ENCODE measurements at regions not wholly inside any gene's neighbourhood (a gene's known extent, or its start where the extent isn't known, plus 50 kb on each side); places are given as distances from the start of the nearest gene placed in this dataset.
"Not testable (repeated sequence)": the region's sequence is repeated elsewhere in the genome, so short reads cannot be mapped to it uniquely, and the experiment has no call there.

- Histone ChIP-seq H3K27me3 (peaks cover 0 to 4% (median 0%) of the 10 kb centered on the region in 4 donors), H3K36me3 (no peaks in the 10 kb centered on the region), H3K4me3 (no peak overlapping the region), H3K27ac (no peak overlapping the region), H3K9me3 (no peaks in the 10 kb centered on the region), H3K4me1 (peaks cover 0 to 12% (median 0%) of the 10 kb centered on the region in 3 donors)
- WGBS, 2 donors, result 59 to 71% methylated on average over 12 of the region's 12 CpGs
- TF ChIP-seq POLR2A (IDR thresholded peaks at IDR 0.05) (no peak), CTCF (IDR thresholded peaks at IDR 0.05) (no peak)
- DNase-seq, result no peak
- intact Hi-C loops (cut with DNase I), result no loop called here
Observed at GRCh38 chr2:7378591-7378990, 461.4 kb downstream of the RNF144A start.

GRCh38 chr2:7379799-7380198, 462.6 kb downstream of the RNF144A start:
- 60 to 88% methylated on average over 1 to 3 of the region's 3 CpGs for WGBS, 2 donors
- intact Hi-C loops (cut with DNase I), result no loop called here
- DNase-seq, result no peak
- no peaks in the 10 kb centered on the region for H3K36me3 ChIP-seq
- peaks cover 0 to 12% (median 0%) of the 10 kb centered on the region in 3 donors for H3K4me1 ChIP-seq
- no peak overlapping the region for H3K4me3 ChIP-seq
- no peak overlapping the region for H3K27ac ChIP-seq
- H3K9me3 ChIP-seq, result no peaks in the 10 kb centered on the region
- no peak for TF ChIP-seq CTCF (IDR thresholded peaks at IDR 0.05)
- TF ChIP-seq POLR2A (IDR thresholded peaks at IDR 0.05), result no peak
- peaks cover 0 to 4% (median 0%) of the 10 kb centered on the region in 4 donors for H3K27me3 ChIP-seq

- H3K27me3 ChIP-seq, result peaks cover 0 to 4% (median 0%) of the 10 kb centered on the region in 4 donors
- H3K36me3 ChIP-seq, result no peaks in the 10 kb centered on the region
- no peak for TF ChIP-seq POLR2A (IDR thresholded peaks at IDR 0.05)
- TF ChIP-seq CTCF (IDR thresholded peaks at IDR 0.05), result no peak
- H3K27ac ChIP-seq, result no peak overlapping the region
- 82% methylated on average over 11 of the region's 11 CpGs for WGBS, 2 donors
- no peak overlapping the region for H3K4me3 ChIP-seq
- DNase-seq, result no peak
- H3K4me1 ChIP-seq, result no peaks in the 10 kb centered on the region
- intact Hi-C loops (cut with DNase I), result no loop called here
- no peaks in the 10 kb centered on the region for H3K9me3 ChIP-seq
Observed at GRCh38 chr2:7384773-7385349, 467.6 kb downstream of the RNF144A start.

- H3K9me3 ChIP-seq; H3K36me3 ChIP-seq; H3K27ac ChIP-seq; H3K4me1 ChIP-seq; DNase-seq; H3K27me3 ChIP-seq; H3K4me3 ChIP-seq; intact Hi-C loops (cut with DNase I): not testable (repeated sequence)
- 73 to 90% methylated on average over 3 to 4 of the region's 4 CpGs for WGBS, 2 donors
Observed at GRCh38 chr2:7390311-7390710, 473.1 kb downstream of the RNF144A start.

GRCh38 chr2:7392076-7392787, 475.0 kb downstream of the RNF144A start:
- TF ChIP-seq CTCF (IDR thresholded peaks at IDR 0.05), result no peak
- no peak for TF ChIP-seq POLR2A (IDR thresholded peaks at IDR 0.05)
- intact Hi-C loops (cut with DNase I), result no loop called here
- no peak for DNase-seq

More at GRCh38 chr2:7392076-7392787, 475.0 kb downstream of the RNF144A start:
- H3K4me1 ChIP-seq, result peaks cover 0 to 7% (median 3%) of the 10 kb centered on the region in 3 donors
- H3K4me3 ChIP-seq, result no peak overlapping the region
- no peaks in the 10 kb centered on the region for H3K9me3 ChIP-seq
- no peaks in the 10 kb centered on the region for H3K36me3 ChIP-seq
- WGBS, 2 donors, result 43 to 78% methylated on average over 7 to 9 of the region's 11 CpGs
- H3K27me3 ChIP-seq, result no peaks in the 10 kb centered on the region
- no peak overlapping the region for H3K27ac ChIP-seq
